Spleen (tissue), 7 donors: ENCODE measurements at regions not wholly inside any gene's neighbourhood (a gene's known extent, or its start where the extent isn't known, plus 50 kb on each side); places are given as distances from the start of the nearest gene placed in this dataset.

Source experiments
- POLR2AphosphoS5 ChIP-seq, 3 donors: sonication (generic); formaldehyde crosslinking; IDR thresholded peaks; one replicate each; pipeline ENCODE4 v1.5.1; 2017; ENCODE audit warnings: antibody characterized with exemption in 3 of 3
- TF ChIP-seq, protein P1 (sequence below), 11 experiments: fragments of 200-600 bp in 7 of 11; fragments of 450-650 bp in 4 of 11; sonication (generic) in 4 of 11; IDR thresholded peaks in 8 of 11; conservative IDR thresholded peaks in 3 of 11; 1 replicate in 7 of 11; 2 replicates in 4 of 11; pipeline versions ENCODE4 v1.4.0 to v1.8.0; 2016 to 2021; ENCODE audit warnings: antibody characterized with exemption in 11 of 11, inconsistent platforms in 4 of 11, mild to moderate bottlenecking in 1 of 11
- donor health status: DM: no; HTN: no; CAD: no; lungs with moderate emphysema.
- donor health status: DM: no; HTN: no; CAD: no.
- donor health status: DM: no; HTN: no; CAD: no.

DNA sequence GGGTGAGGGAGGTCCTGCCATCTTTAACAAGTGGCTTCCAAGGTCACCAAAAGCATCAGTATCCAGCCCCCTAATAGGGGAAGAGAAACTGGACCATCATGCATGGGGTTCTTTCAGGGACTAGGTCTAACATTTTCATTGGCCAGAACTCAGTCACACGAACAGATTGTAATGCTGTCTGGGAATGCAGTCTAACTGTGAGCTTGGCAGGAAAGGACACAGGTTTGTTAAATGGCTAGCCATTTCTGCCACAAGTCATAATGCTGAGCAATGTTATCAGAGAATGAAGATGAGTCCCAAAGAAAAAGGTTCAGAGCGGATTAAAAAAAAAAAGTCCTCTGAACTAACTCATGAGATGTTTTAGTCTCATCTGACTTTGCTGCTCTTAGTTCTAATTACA is 70.9 kb upstream of the TNP1 start:
- TF ChIP-seq, protein P1, sequence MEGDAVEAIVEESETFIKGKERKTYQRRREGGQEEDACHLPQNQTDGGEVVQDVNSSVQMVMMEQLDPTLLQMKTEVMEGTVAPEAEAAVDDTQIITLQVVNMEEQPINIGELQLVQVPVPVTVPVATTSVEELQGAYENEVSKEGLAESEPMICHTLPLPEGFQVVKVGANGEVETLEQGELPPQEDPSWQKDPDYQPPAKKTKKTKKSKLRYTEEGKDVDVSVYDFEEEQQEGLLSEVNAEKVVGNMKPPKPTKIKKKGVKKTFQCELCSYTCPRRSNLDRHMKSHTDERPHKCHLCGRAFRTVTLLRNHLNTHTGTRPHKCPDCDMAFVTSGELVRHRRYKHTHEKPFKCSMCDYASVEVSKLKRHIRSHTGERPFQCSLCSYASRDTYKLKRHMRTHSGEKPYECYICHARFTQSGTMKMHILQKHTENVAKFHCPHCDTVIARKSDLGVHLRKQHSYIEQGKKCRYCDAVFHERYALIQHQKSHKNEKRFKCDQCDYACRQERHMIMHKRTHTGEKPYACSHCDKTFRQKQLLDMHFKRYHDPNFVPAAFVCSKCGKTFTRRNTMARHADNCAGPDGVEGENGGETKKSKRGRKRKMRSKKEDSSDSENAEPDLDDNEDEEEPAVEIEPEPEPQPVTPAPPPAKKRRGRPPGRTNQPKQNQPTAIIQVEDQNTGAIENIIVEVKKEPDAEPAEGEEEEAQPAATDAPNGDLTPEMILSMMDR (IDR thresholded peaks at IDR 0.05 in 8 of 11, conservative IDR thresholded peaks at IDR 0.05 in 3 of 11) = no peak
- no peak for TF ChIP-seq POLR2AphosphoS5 (IDR thresholded peaks at IDR 0.05)
